SK-N-SH treated with all-trans-retinoic acid at 6 μM for 48 hours (cell line): ENCODE measurements at regions not wholly inside any gene's neighbourhood (a gene's known extent, or its start where the extent isn't known, plus 50 kb on each side); places are given as distances from the start of the nearest gene placed in this dataset.

Source experiments
- ATAC-seq: fragments of 200-7000 bp; cut with Tn5 transposase; 3 replicates; pipeline ENCODE4 v1.9.1; 2020; ENCODE audit warnings: mild to moderate bottlenecking, moderate library complexity
- ARNTL ChIP-seq: fragments of 450-650 bp; formaldehyde crosslinking; IDR thresholded peaks from 2 replicates; pipeline ENCODE4 v1.5.0; 2020; ENCODE audit warnings: low read depth, mild to moderate bottlenecking, moderate library complexity, borderline replicate concordance
- BACH2 ChIP-seq: fragments of 250-450 bp; sonication (Bioruptor Pico); IDR thresholded peaks from 2 replicates; pipeline ENCODE4 v1.9.0; 2021; ENCODE audit warnings: mild to moderate bottlenecking, borderline replicate concordance
- CSDC2 ChIP-seq: fragments of 250-450 bp; sonication (Bioruptor Pico); IDR thresholded peaks from 2 replicates; pipeline ENCODE4 v1.5.0; 2020; ENCODE audit warnings: mild to moderate bottlenecking, moderate library complexity
- ESRRG ChIP-seq: fragments of 250-450 bp; sonication (Bioruptor Pico); IDR thresholded peaks from 2 replicates; pipeline ENCODE4 v1.6.1; 2021; ENCODE audit warnings: mild to moderate bottlenecking
- GLIS3 ChIP-seq: fragments of 250-450 bp; sonication (Bioruptor Pico); IDR thresholded peaks from 2 replicates; pipeline ENCODE4 v1.5.0; 2020; ENCODE audit warnings: mild to moderate bottlenecking, moderate library complexity
- ISL1 ChIP-seq: fragments of 250-450 bp; sonication (Bioruptor Pico); IDR thresholded peaks from 2 replicates; pipeline ENCODE4 v2.1.2; 2022; ENCODE audit warnings: mild to moderate bottlenecking, moderate library complexity
- OSR1 ChIP-seq: fragments of 250-450 bp; sonication (Bioruptor Pico); IDR thresholded peaks from 2 replicates; pipeline ENCODE4 v1.8.0; 2022; ENCODE audit warnings: moderate library complexity, mild to moderate bottlenecking, inconsistent platforms
- RARB ChIP-seq: fragments of 250-450 bp; sonication (Bioruptor Pico); IDR thresholded peaks from 2 replicates; pipeline ENCODE4 v1.8.0; 2021; ENCODE audit warnings: mild to moderate bottlenecking, moderate library complexity
- SNAI2 ChIP-seq: fragments of 250-450 bp; sonication (Bioruptor Pico); IDR thresholded peaks from 2 replicates; pipeline ENCODE4 v1.5.0; 2020; ENCODE audit warnings: mild to moderate bottlenecking, moderate library complexity
- TCF4 ChIP-seq: fragments of 250-450 bp; sonication (Bioruptor Pico); IDR thresholded peaks from 2 replicates; pipeline ENCODE4 v1.8.0; 2021; ENCODE audit warnings: mild to moderate bottlenecking, moderate library complexity, borderline replicate concordance
- ZC3H10 ChIP-seq: fragments of 250-450 bp; sonication (Bioruptor Pico); IDR thresholded peaks from 2 replicates; pipeline ENCODE4 v1.5.1; 2021; ENCODE audit warnings: mild to moderate bottlenecking, moderate library complexity
- ZFP3 ChIP-seq: fragments of 250-450 bp; sonication (Bioruptor Pico); IDR thresholded peaks from 2 replicates; pipeline ENCODE4 v1.5.0; 2020; ENCODE audit warnings: mild to moderate bottlenecking, moderate library complexity
- ZFP30 ChIP-seq: fragments of 450-650 bp; formaldehyde crosslinking; IDR thresholded peaks from 2 replicates; pipeline ENCODE4 v1.5.0; 2022; ENCODE audit warnings: mild to moderate bottlenecking, moderate library complexity
- ZNF565 ChIP-seq: fragments of 450-650 bp; formaldehyde crosslinking; conservative IDR thresholded peaks from 2 replicates; pipeline ENCODE4 v1.5.0; 2020; ENCODE audit warnings: low read depth, mild to moderate bottlenecking, moderate library complexity
- ZNF70 ChIP-seq: fragments of 450-650 bp; formaldehyde crosslinking; IDR thresholded peaks from 2 replicates; pipeline ENCODE4 v1.5.0; 2020; ENCODE audit warnings: mild to moderate bottlenecking, moderate library complexity
- ZNF8 ChIP-seq: fragments of 450-650 bp; formaldehyde crosslinking; IDR thresholded peaks from 2 replicates; pipeline ENCODE4 v1.5.0; 2020; ENCODE audit warnings: mild to moderate bottlenecking, moderate library complexity
- TF ChIP-seq, protein P1 (sequence below): fragments of 250-450 bp; sonication (Bioruptor Pico); IDR thresholded peaks from 2 replicates; pipeline ENCODE4 v1.8.0; 2021; ENCODE audit warnings: low read depth, mild to moderate bottlenecking, moderate library complexity, borderline replicate concordance
- TF ChIP-seq, protein P2 (sequence below): fragments of 250-450 bp; sonication (Bioruptor Pico); IDR thresholded peaks from 2 replicates; pipeline ENCODE4 v1.5.0; 2020; ENCODE audit warnings: mild to moderate bottlenecking, moderate library complexity
- TF ChIP-seq, protein P3 (sequence below): fragments of 250-450 bp; sonication (Bioruptor Pico); IDR thresholded peaks from 2 replicates; pipeline ENCODE4 v1.5.1; 2020; ENCODE audit warnings: low read depth, mild to moderate bottlenecking, moderate library complexity
- TF ChIP-seq, protein P4 (sequence below): fragments of 250-450 bp; sonication (Bioruptor Pico); IDR thresholded peaks from 2 replicates; pipeline ENCODE4 v1.8.0; 2020; ENCODE audit warnings: mild to moderate bottlenecking, moderate library complexity, borderline replicate concordance

DNA sequence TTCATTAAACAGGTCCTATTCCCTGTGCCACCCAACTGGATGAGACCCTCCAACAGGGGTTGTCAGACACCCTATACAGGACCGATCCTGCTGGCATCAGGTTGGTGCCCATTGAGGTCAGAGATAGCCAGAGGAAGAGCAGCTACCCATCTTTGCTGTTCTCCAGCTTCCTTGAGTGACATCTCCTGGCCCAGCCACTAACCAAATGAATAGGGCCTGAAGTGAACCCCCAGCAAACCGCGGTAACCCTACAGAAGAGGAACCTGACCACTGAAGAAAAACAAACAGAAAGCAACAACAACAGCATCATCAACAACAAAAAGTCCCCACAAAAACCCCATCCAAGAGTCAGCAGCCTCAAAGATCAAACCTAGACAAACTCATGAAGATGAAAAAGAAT, 133.6 kb upstream of the ARPP21 start:
- TF ChIP-seq ZFP3 (CRISPR knock-in tag) (no peak), ESRRG (CRISPR knock-in tag) (no peak), BACH2 (CRISPR knock-in tag) (no peak), OSR1 (CRISPR knock-in tag) (no peak), RARB (no peak), ZNF8 (CRISPR knock-in tag) (no peak), CSDC2 (CRISPR knock-in tag) (no peak), ZNF565 (CRISPR knock-in tag) (no peak), SNAI2 (CRISPR knock-in tag) (no peak), ARNTL (CRISPR knock-in tag) (no peak), ZFP30 (CRISPR knock-in tag) (no peak), ZC3H10 (CRISPR knock-in tag) (no peak), ISL1 (CRISPR knock-in tag) (no peak), GLIS3 (CRISPR knock-in tag) (no peak)
- TF ChIP-seq, protein P1, sequence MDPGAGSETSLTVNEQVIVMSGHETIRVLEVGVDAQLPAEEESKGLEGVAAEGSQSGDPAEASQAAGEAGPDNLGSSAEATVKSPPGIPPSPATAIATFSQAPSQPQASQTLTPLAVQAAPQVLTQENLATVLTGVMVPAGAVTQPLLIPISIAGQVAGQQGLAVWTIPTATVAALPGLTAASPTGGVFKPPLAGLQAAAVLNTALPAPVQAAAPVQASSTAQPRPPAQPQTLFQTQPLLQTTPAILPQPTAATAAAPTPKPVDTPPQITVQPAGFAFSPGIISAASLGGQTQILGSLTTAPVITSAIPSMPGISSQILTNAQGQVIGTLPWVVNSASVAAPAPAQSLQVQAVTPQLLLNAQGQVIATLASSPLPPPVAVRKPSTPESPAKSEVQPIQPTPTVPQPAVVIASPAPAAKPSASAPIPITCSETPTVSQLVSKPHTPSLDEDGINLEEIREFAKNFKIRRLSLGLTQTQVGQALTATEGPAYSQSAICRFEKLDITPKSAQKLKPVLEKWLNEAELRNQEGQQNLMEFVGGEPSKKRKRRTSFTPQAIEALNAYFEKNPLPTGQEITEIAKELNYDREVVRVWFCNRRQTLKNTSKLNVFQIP (CRISPR knock-in tag): no peak
- TF ChIP-seq, protein P2, sequence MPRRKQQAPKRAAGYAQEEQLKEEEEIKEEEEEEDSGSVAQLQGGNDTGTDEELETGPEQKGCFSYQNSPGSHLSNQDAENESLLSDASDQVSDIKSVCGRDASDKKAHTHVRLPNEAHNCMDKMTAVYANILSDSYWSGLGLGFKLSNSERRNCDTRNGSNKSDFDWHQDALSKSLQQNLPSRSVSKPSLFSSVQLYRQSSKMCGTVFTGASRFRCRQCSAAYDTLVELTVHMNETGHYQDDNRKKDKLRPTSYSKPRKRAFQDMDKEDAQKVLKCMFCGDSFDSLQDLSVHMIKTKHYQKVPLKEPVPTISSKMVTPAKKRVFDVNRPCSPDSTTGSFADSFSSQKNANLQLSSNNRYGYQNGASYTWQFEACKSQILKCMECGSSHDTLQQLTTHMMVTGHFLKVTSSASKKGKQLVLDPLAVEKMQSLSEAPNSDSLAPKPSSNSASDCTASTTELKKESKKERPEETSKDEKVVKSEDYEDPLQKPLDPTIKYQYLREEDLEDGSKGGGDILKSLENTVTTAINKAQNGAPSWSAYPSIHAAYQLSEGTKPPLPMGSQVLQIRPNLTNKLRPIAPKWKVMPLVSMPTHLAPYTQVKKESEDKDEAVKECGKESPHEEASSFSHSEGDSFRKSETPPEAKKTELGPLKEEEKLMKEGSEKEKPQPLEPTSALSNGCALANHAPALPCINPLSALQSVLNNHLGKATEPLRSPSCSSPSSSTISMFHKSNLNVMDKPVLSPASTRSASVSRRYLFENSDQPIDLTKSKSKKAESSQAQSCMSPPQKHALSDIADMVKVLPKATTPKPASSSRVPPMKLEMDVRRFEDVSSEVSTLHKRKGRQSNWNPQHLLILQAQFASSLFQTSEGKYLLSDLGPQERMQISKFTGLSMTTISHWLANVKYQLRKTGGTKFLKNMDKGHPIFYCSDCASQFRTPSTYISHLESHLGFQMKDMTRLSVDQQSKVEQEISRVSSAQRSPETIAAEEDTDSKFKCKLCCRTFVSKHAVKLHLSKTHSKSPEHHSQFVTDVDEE (CRISPR knock-in tag): no peak
- no peak for ATAC-seq

DNA sequence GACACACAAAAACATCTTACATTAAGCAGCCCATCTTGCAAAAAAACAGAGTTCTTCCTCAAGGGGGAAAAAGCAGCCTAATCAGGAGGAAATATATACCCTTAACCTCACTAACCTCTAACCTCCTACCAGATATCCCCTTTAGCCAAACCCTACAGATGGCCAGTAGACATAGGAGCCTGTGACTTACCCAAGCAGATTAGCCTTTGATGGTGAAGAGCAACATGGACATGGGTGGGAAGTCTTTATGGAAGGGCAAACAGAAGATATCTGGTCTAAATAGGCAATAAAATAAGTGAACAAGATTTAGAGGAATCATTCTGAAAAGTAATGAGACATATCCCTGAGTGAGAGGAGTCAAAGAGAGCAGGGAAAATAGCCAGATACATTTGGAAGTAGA, 119.4 kb upstream of the ARPP21 start:
- no peak for ATAC-seq
- TF ChIP-seq, protein P2 (CRISPR knock-in tag): no peak
- TF ChIP-seq, protein P3, sequence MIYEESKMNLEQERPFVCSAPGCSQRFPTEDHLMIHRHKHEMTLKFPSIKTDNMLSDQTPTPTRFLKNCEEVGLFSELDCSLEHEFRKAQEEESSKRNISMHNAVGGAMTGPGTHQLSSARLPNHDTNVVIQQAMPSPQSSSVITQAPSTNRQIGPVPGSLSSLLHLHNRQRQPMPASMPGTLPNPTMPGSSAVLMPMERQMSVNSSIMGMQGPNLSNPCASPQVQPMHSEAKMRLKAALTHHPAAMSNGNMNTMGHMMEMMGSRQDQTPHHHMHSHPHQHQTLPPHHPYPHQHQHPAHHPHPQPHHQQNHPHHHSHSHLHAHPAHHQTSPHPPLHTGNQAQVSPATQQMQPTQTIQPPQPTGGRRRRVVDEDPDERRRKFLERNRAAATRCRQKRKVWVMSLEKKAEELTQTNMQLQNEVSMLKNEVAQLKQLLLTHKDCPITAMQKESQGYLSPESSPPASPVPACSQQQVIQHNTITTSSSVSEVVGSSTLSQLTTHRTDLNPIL (CRISPR knock-in tag): no peak
- TF ChIP-seq TCF4 (CRISPR knock-in tag) (no peak), ZFP30 (CRISPR knock-in tag) (no peak), SNAI2 (CRISPR knock-in tag) (no peak), ZNF8 (CRISPR knock-in tag) (no peak), ISL1 (CRISPR knock-in tag) (no peak), OSR1 (CRISPR knock-in tag) (no peak), ZC3H10 (CRISPR knock-in tag) (no peak), ZNF70 (CRISPR knock-in tag) (no peak), ZNF565 (CRISPR knock-in tag) (no peak), ARNTL (CRISPR knock-in tag) (no peak), CSDC2 (CRISPR knock-in tag) (no peak)
- TF ChIP-seq, protein P4, sequence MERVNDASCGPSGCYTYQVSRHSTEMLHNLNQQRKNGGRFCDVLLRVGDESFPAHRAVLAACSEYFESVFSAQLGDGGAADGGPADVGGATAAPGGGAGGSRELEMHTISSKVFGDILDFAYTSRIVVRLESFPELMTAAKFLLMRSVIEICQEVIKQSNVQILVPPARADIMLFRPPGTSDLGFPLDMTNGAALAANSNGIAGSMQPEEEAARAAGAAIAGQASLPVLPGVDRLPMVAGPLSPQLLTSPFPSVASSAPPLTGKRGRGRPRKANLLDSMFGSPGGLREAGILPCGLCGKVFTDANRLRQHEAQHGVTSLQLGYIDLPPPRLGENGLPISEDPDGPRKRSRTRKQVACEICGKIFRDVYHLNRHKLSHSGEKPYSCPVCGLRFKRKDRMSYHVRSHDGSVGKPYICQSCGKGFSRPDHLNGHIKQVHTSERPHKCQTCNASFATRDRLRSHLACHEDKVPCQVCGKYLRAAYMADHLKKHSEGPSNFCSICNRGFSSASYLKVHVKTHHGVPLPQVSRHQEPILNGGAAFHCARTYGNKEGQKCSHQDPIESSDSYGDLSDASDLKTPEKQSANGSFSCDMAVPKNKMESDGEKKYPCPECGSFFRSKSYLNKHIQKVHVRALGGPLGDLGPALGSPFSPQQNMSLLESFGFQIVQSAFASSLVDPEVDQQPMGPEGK (CRISPR knock-in tag): no peak
